PFSK-1 (cell line): ENCODE measurements at regions not wholly inside any gene's neighbourhood (a gene's known extent, or its start where the extent isn't known, plus 50 kb on each side); places are given as distances from the start of the nearest gene placed in this dataset.

Experiments
- FOXP2 ChIP-seq: optimal IDR thresholded peaks from 2 replicates; pipeline ENCODE3; 2011; ENCODE audit warnings: borderline replicate concordance, control low read depth, inconsistent platforms; ENCODE audit not compliant: insufficient read depth; ENCODE audit errors: extremely low read length, extremely low read depth
- POLR2AphosphoS5 ChIP-seq: IDR thresholded peaks from 2 replicates; pipeline ENCODE4 v1.6.1; 2012; ENCODE audit warnings: low read depth, mild to moderate bottlenecking, control low read depth, low read length, moderate library complexity
- SIN3A ChIP-seq: IDR thresholded peaks from 2 replicates; pipeline ENCODE4 v1.6.1; 2012; ENCODE audit warnings: mild to moderate bottlenecking, low read length, moderate library complexity, borderline replicate concordance; ENCODE audit not compliant: insufficient read depth
- TAF1 ChIP-seq: IDR thresholded peaks from 2 replicates; pipeline ENCODE4 v1.6.1; 2012; ENCODE audit warnings: low read length, control low read depth, borderline replicate concordance; ENCODE audit not compliant: insufficient read depth
- TF ChIP-seq, protein P1 (sequence below), 2 experiments: IDR thresholded peaks; 2 replicates each; pipeline versions ENCODE4 v1.6.1 to v1.8.0; 2011 to 2012; ENCODE audit warnings: low read depth in 2 of 2, low read length in 2 of 2, control low read depth in 1 of 2, inconsistent platforms in 1 of 2, mild to moderate bottlenecking in 1 of 2, moderate library complexity in 1 of 2; ENCODE audit not compliant: insufficient read depth in 1 of 2

DNA sequence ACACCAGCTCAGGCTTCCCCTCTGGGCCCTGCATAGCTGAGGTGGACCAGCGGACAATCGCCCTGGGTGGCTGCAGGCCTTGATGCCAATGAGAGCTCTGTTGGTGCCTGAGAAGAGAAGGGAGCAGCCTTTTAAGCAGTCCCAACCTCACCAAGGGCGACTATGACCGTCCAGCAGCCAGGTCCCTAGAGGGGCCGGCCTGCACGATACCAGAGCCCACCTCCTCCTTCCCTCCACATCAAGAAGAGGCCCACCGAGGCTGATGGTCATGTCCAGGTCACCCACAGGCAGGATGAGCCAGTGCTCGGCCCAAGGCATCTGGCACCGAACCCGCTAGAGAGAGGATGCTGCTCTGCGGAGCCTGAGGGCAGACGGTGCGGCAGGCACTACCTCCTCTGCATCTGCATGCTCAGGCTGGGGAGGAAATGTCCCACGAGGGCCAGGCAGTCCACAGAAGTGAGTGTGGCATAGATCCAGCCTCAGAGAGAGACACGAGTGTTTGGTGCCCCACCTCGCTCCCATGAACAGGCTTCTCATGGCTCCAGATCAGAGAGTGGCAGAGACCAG lies 219.4 kb downstream of the TUBA3C start:
- TF ChIP-seq SIN3A (no peak), TAF1 (no peak), POLR2AphosphoS5 (no peak), FOXP2 (no peak)
- TF ChIP-seq, protein P1, sequence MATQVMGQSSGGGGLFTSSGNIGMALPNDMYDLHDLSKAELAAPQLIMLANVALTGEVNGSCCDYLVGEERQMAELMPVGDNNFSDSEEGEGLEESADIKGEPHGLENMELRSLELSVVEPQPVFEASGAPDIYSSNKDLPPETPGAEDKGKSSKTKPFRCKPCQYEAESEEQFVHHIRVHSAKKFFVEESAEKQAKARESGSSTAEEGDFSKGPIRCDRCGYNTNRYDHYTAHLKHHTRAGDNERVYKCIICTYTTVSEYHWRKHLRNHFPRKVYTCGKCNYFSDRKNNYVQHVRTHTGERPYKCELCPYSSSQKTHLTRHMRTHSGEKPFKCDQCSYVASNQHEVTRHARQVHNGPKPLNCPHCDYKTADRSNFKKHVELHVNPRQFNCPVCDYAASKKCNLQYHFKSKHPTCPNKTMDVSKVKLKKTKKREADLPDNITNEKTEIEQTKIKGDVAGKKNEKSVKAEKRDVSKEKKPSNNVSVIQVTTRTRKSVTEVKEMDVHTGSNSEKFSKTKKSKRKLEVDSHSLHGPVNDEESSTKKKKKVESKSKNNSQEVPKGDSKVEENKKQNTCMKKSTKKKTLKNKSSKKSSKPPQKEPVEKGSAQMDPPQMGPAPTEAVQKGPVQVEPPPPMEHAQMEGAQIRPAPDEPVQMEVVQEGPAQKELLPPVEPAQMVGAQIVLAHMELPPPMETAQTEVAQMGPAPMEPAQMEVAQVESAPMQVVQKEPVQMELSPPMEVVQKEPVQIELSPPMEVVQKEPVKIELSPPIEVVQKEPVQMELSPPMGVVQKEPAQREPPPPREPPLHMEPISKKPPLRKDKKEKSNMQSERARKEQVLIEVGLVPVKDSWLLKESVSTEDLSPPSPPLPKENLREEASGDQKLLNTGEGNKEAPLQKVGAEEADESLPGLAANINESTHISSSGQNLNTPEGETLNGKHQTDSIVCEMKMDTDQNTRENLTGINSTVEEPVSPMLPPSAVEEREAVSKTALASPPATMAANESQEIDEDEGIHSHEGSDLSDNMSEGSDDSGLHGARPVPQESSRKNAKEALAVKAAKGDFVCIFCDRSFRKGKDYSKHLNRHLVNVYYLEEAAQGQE (IDR thresholded peaks at IDR 0.05; ENCODE audit: insufficient read depth in 1 of 2, low read depth in 2 of 2, low read length in 2 of 2), result no peak

DNA sequence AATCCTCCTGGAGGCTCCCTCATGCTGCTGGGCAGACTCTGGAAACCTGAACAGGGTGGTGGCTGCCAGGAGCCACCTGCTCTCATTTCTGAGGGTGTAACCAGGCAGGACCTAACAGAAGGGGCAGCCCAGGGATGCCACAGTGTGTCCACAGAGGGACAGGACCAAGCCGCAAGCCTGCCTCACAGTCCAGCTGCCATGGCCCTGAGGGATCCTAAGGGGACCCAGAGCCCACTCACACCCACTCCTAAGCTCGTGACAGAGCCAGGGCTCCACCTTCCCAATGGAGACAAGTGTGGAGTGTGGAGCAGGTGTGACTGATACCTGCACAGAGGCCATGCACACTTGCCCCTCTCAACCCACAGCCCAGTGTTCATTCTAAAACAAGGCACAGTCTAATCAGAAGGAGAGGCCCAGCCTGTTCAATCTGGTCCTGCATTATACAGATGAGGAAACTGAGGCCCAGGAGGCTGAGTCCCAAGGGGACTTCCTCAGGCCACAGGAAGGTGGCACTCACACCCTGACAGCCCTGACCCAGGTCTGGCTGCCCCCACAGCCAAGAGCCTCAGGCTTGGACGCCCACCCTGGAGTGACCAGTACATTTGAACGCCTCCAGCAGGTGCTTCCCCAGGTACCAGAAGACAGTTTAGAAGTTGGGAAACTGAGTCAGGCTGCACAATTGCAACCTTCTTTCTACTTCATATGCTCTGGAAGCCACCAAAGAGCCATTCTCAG lies 220.1 kb downstream of the TUBA3C start:
- TF ChIP-seq TAF1, result no peak
- no peak for TF ChIP-seq POLR2AphosphoS5
- TF ChIP-seq, protein P1 (IDR thresholded peaks at IDR 0.05; ENCODE audit: insufficient read depth in 1 of 2, low read depth in 2 of 2, low read length in 2 of 2), result no peak
- TF ChIP-seq SIN3A, result no peak
- TF ChIP-seq FOXP2, result no peak

DNA sequence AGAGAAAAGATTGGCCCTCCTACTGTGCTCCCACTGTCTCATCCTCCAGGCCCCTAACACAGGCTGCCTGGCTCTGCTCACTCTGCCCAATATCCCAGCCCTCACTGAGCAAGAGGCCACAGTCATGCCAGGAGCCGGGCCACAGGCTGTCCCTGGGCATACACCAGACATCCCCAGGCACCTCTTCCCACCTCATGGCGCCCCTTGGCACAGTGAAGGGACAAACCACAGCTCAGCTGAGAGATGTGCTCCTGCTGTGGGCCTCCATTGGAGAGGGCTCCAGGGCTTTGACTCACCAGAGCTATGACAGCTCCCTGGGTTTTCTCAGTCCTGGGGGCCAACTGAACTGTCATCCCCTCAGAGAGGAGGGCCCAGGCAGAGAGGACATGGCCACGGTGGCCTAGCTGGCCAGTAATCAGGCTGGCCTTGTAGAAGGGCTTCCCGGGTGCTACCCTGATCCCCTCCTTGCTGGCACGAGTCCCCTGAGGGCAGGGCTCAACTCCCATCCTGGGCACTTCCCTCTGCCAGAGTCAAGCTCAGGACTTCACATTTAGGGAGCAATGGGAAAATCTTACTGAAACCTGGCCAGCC lies 220.9 kb downstream of the TUBA3C start:
- TF ChIP-seq POLR2AphosphoS5 (no peak), TAF1 (no peak), SIN3A (no peak), FOXP2 (no peak)
- TF ChIP-seq, protein P1 (IDR thresholded peaks at IDR 0.05; ENCODE audit: insufficient read depth in 1 of 2, low read depth in 2 of 2, low read length in 2 of 2), result no peak

DNA sequence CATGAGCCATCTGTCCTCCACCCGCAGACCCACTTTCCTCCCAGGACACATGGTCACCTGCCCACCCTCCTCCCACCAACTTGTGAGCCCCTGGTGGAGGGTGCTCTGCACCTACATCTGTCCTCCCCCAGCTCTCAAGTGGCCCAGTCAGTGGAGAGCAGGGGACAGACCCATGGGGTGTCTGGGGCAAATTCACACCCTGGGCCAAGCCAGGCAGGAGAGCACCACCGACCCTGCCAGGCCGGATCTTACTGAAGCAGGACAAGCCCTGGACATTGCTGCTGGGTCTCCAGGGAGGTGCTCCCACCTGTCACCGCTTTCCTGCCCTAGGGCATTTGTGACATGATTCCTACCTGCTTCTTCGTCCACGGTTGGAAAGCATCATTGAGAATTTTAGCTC lies 221.6 kb downstream of the TUBA3C start:
- TF ChIP-seq SIN3A (no peak), POLR2AphosphoS5 (no peak), FOXP2 (no peak)

DNA sequence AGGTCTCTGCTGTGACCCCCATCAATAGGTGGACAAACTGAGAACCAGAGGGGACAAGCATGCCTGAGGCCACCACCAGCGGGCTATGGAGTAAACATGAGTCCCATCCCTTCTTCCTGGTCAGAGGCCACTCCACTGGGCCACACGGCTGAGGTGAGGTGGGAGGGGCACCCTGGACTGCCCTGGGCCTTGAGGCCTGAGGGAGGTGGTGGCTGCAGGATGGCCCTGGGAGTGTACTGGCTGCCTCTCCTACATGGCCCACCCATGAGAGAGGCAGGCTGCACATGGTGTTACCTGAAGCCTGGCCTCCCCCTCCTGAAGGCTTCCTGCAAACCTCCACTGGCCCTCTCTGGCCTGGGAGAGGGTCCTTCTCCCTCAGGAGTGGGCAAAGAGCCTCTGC lies 222.4 kb downstream of the TUBA3C start:
- no peak for TF ChIP-seq FOXP2

DNA sequence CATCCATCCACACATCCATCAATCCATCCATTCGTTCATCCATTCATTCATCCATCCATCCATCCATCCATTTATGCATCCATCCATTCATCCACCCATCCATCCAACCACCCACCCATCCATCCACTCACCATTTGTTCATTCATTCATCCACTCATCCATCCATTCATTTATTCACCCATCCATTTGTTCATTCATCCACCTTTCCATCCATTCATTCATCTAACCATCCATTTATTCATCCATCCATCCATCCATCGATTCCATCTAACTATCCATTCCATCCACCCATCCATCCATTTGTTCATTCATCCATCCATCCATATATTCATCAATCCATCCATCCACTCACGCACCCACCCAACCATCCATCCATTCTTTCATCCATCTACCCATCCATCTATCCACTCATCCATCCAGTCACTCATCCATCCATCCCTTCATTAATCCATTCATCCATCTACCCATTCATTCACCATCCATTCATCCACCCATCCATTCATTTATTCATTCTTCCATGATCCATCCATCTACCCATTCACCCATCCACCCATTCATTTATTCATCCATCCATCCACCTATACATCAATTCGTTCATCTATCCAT lies 225.0 kb downstream of the TUBA3C start:
- TF ChIP-seq TAF1 (no peak), SIN3A (no peak), FOXP2 (no peak), POLR2AphosphoS5 (no peak)
- TF ChIP-seq, protein P1 (IDR thresholded peaks at IDR 0.05; ENCODE audit: insufficient read depth in 1 of 2, low read depth in 2 of 2, low read length in 2 of 2), result no peak
